ENCODE measurements at regions not wholly inside any gene's neighbourhood (a gene's known extent, or its start where the extent isn't known, plus 50 kb on each side); places are given as distances from the start of the nearest gene placed in this dataset.

DNA sequence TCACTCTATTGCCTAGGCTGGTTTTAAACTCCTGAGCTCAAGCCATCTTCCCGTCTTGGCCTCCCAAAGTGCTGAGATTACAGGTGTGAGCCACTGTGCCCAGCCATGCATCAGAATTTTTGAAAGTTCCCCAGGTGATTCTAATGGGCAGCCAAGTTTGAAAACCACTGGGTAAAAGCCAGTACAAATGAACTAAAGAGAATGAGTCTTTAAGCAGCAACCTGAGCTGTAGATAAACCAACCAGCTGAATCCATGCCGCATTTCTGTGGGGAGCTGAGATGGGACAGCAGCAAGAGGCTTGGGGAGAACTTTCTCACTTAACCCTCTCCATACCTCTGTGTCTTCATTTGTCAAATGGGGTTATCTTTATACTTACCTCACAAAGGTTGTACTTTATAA, 67.5 kb downstream of the VEGFA start:
- H3K4me1 Mint-ChIP-seq: no peaks in the 10 kb centered on the region
- no peaks in the 10 kb centered on the region for H3K9me3 Mint-ChIP-seq
- H3K27me3 Mint-ChIP-seq: no peaks in the 10 kb centered on the region
- no peak overlapping the region for H3K4me3 Mint-ChIP-seq
- ATAC-seq: no peak
- H3K36me3 Mint-ChIP-seq (ENCODE audit: low read depth): no peaks in the 10 kb centered on the region
- no peak overlapping the region for H3K27ac Mint-ChIP-seq
- no peak for DNase-seq

DNA sequence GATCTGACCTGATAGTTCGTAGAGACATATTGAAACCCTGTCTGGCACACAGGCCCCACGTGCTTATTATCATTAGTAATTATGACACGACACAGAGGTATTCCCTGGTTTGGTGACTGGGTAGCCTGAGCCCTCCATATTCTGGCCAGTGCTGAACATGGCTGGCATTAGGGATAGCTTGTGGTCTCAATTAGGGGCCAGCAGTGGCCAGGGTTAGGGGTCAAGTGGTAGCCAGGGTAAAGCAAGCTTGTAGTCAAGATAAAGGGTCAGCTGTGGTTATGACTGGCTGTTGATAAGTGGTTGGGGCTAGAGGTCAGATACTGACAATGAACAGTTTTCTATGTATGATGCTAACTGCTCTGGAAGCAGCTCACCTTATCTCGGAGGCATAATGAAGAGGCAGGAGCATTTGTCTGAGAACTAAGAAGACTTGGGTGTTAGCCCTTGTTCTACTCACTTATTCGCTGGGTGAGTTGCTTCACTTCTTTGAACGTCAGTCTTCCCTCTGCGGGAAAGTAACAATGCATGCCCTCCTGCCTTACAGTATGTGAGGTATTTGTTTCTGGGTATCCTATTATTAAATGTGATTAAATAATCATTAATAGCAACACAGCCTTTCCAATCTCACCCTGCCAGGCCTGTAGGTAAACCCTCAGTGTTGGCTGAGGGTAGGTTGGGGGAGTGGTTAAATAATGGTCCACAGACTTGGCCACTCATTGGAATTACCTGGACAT, 66.7 kb downstream of the VEGFA start:
- ATAC-seq (no peak), DNase-seq (no peak)
- Mint-ChIP-seq H3K4me3 (no peak overlapping the region), H3K9me3 (no peaks in the 10 kb centered on the region), H3K4me1 (no peaks in the 10 kb centered on the region), H3K27me3 (peaks cover 1% of the 10 kb centered on the region), H3K27ac (no peak overlapping the region), H3K36me3 (ENCODE audit: low read depth) (no peaks in the 10 kb centered on the region)
